PFSK-1 (cell line): ENCODE measurements at regions not wholly inside any gene's neighbourhood (a gene's known extent, or its start where the extent isn't known, plus 50 kb on each side); places are given as distances from the start of the nearest gene placed in this dataset.

ENCODE experiments used
- FOXP2 ChIP-seq: optimal IDR thresholded peaks from 2 replicates; pipeline ENCODE3; 2011; ENCODE audit warnings: borderline replicate concordance, control low read depth, inconsistent platforms; ENCODE audit not compliant: insufficient read depth; ENCODE audit errors: extremely low read length, extremely low read depth
- POLR2AphosphoS5 ChIP-seq: IDR thresholded peaks from 2 replicates; pipeline ENCODE4 v1.6.1; 2012; ENCODE audit warnings: low read depth, mild to moderate bottlenecking, control low read depth, low read length, moderate library complexity
- SIN3A ChIP-seq: IDR thresholded peaks from 2 replicates; pipeline ENCODE4 v1.6.1; 2012; ENCODE audit warnings: mild to moderate bottlenecking, low read length, moderate library complexity, borderline replicate concordance; ENCODE audit not compliant: insufficient read depth
- TAF1 ChIP-seq: IDR thresholded peaks from 2 replicates; pipeline ENCODE4 v1.6.1; 2012; ENCODE audit warnings: low read length, control low read depth, borderline replicate concordance; ENCODE audit not compliant: insufficient read depth
- TF ChIP-seq, protein P1 (sequence below), 2 experiments: IDR thresholded peaks; 2 replicates each; pipeline versions ENCODE4 v1.6.1 to v1.8.0; 2011 to 2012; ENCODE audit warnings: low read depth in 2 of 2, low read length in 2 of 2, control low read depth in 1 of 2, inconsistent platforms in 1 of 2, mild to moderate bottlenecking in 1 of 2, moderate library complexity in 1 of 2; ENCODE audit not compliant: insufficient read depth in 1 of 2

DNA sequence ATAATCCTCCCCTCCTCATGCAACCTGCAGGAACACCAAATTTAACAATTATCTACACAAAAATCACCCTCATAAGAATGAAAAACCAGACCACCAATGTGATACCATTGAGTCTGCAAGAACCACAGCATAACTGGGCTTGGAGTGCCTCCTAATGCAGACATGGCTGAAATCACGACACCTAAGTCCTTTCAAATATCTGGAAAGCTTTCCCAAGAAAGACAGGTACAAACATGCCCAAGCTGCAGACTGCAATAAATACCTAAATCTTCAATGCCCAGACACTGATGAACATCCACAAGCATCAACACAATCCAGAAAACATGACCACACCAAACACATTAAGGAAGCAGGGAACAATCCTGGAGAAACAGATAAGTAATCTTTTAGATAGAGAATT lies 417.1 kb downstream of the LMO7 start:
- no peak for TF ChIP-seq TAF1
- no peak for TF ChIP-seq POLR2AphosphoS5
- TF ChIP-seq SIN3A, result no peak
- TF ChIP-seq, protein P1, sequence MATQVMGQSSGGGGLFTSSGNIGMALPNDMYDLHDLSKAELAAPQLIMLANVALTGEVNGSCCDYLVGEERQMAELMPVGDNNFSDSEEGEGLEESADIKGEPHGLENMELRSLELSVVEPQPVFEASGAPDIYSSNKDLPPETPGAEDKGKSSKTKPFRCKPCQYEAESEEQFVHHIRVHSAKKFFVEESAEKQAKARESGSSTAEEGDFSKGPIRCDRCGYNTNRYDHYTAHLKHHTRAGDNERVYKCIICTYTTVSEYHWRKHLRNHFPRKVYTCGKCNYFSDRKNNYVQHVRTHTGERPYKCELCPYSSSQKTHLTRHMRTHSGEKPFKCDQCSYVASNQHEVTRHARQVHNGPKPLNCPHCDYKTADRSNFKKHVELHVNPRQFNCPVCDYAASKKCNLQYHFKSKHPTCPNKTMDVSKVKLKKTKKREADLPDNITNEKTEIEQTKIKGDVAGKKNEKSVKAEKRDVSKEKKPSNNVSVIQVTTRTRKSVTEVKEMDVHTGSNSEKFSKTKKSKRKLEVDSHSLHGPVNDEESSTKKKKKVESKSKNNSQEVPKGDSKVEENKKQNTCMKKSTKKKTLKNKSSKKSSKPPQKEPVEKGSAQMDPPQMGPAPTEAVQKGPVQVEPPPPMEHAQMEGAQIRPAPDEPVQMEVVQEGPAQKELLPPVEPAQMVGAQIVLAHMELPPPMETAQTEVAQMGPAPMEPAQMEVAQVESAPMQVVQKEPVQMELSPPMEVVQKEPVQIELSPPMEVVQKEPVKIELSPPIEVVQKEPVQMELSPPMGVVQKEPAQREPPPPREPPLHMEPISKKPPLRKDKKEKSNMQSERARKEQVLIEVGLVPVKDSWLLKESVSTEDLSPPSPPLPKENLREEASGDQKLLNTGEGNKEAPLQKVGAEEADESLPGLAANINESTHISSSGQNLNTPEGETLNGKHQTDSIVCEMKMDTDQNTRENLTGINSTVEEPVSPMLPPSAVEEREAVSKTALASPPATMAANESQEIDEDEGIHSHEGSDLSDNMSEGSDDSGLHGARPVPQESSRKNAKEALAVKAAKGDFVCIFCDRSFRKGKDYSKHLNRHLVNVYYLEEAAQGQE (IDR thresholded peaks at IDR 0.05; ENCODE audit: insufficient read depth in 1 of 2, low read depth in 2 of 2, low read length in 2 of 2), result no peak
- no peak for TF ChIP-seq FOXP2
